ENCODE measurements at regions not wholly inside any gene's neighbourhood (a gene's known extent, or its start where the extent isn't known, plus 50 kb on each side); places are given as distances from the start of the nearest gene placed in this dataset.
A peak's percentile ranks its signal among the peaks of the same experiment; 100 is the strongest.

DNA sequence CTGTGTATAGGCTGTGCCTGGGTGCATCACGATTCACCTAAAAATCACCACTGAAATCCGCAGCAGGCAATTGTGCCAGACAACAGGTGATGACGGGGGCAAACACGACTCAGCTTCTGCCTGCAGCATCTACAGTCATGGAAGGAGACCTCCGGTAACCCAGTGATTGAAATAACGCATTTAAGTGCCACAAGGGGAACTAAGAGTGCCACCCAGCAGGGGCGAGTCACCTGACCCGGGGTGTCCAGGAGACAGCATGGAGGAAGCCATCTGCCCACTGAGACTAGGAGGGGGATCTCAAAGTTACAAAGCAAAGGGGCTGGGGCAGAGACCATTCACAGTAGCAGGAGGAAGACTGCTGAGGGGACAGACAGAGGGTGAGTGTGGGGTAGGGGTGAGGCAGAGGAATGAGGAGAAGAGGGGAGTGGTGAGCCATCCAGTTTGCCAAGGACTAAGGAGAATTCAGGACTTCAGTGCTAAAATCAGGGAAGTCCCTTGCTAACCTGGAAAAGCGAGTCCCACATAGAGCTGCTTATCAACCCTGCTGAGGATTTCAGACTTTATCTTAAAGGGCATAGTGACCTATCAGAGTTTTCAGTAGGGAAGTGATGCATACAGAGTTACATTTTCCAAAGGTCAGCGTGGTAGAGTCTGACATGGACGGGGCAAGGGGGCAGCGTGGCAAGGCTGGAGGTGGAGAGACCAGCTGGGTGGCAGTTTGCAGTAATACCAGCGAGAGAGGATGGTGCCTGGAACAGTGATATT, 256.7 kb upstream of the HES1 start:
- DNase-seq, result no peak

DNA sequence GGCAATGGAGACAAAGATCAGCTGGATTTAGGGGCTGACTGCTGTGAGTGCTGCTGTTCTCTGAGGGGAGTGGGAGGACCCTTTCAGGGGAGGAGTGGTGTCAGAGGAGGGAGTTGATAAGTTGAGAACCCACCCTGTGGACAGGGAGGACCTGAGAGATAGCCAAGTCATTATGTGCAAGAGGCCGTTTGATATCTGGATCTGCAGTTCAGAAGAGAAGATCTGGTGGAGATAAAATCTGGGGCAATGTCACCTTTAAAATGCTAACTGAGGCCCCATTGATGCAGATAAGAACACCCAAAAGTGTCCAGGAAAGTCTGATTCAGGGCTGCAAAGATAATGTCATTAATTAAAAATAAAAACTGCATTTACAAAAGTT, 256.1 kb upstream of the HES1 start:
- DNase-seq, result no peak

DNA sequence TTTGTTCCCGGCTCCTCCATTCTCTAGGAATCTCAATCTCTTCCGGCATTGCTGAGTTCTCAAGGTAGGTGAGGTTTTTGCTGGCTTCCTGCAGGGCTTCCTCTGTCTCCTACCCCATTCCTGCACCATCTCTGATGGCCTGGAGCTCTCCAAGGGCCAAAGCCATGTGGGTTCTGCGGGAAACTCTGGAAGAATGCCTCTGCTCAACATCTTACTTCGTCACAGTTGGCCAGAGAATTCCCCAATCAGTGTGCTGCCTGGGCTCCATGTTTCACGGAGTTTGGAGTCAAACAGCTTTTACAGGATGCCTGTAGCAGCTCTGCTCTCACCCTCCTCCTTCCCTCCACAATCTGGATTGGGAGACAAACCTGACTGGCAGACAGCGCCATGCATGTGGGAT, 253.9 kb upstream of the HES1 start:
- DNase-seq, result no peak

DNA sequence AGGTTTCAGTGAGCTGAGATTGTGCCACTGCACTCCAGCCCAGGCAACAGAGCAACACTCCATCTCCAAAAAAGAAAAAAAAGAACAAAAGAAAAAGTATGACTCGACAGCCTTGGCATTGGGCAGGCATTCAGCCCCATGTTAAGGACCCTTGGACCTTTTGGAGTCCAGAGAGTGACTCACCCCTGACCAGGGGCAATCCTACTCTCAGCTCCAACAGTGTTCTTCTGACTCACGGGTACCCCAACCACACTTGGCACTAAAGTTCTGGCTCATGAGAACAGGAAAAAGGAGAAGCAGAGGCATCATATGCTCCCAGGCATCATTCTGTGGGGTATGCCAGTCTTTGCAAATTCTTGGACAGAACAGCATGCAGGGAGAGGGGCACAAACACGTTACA, 252.4 kb upstream of the HES1 start:
- no peak for DNase-seq

DNA sequence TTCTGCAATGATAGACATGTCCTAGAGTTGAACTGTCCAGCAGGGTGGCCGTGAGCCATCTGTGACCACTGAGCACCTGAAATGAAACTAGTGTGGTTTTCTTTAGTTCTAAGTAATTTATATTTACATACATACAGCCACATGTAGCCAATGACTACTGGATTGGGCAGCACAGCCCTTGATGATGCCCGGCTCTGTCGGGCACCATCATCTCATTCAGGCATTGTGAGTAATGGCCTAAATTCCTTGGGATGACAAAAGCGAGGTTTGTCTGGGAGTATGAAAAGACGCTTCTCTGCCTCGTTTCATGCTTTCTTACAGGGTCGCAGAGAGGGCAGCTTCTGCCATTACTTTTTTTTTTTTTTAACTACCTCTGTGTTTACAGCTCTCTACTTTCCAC, 251.9 kb upstream of the HES1 start:
- no peak for DNase-seq

DNA sequence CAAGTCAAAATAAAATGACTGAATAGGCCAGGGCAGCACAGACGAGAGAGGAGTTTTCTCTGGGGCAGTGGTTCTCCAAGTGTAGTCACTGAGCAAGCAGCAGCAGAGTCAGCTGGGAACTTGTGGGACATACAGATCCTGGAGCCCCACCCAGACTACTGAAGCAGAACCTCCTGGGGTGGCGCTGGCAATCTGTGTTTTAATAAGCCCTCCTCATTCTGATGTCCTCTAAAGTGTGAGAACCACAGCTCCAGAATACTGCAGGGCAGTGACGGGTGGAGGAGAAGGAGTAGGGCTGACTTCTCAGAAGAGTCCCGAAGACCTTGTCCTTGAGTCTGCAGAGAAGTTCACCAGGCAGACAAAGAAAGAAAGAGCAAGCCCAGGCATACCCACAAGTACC, 251.3 kb upstream of the HES1 start:
- DNase-seq, result no peak

DNA sequence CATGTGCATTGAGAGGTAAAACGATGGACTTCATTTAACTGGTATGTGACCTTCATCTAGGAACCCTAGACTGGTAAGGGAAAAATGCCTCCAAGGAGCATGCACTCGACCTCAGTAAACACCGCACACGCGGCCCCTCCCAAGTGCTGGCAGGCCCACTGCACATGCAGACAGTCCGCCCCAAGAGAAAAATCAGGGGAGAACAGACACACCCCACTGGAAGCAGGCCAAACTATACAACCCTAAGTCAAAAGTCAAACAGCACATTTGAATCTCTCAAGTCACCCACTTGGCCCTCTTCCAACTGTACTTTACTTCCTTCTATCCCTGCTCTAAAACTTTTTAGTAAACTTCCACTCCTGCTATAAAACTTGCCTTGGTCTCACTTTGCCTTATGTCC, 250.1 kb upstream of the HES1 start:
- DNase-seq, result no peak

DNA sequence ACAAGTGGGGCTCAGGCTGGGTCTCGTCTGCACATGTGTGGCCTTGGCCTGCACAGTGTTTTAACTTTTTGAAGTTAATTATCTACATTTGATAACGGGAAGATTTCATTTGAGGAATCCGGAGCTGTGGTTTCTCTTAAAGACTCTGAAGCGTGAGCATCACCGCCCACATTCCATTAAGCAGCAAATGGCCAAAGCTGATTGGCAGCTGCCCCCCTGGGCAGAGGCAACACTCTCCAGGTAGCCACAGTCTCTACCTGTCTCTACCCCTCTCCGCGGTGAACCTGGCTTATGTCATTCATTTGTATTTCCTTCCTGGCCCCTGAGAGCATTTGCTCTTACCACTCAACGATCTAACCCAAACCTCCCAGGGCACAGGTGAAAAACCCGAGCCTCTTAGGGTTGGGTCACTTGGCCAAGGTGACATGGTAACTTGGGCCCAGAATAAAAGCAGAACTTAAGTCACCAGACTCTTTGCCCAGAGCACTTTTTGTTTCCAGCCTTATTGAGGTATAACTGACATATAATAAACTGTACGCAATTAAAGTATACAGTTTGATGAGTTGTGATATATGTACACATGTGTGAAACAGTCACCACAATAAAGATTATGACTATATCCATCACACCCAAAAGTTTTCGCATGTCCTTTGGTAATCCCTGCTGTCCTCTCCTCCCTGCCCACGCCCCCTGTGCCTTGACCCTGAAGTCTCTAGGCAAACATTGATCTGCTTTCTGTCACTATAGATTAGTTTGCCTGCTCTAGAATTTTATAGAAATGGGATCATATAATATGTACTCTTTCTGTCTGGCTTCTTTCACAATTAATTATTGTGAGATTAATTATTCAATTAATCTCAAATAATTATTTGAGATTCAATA, 245.7 kb upstream of the HES1 start:
- no peak for DNase-seq

DNA sequence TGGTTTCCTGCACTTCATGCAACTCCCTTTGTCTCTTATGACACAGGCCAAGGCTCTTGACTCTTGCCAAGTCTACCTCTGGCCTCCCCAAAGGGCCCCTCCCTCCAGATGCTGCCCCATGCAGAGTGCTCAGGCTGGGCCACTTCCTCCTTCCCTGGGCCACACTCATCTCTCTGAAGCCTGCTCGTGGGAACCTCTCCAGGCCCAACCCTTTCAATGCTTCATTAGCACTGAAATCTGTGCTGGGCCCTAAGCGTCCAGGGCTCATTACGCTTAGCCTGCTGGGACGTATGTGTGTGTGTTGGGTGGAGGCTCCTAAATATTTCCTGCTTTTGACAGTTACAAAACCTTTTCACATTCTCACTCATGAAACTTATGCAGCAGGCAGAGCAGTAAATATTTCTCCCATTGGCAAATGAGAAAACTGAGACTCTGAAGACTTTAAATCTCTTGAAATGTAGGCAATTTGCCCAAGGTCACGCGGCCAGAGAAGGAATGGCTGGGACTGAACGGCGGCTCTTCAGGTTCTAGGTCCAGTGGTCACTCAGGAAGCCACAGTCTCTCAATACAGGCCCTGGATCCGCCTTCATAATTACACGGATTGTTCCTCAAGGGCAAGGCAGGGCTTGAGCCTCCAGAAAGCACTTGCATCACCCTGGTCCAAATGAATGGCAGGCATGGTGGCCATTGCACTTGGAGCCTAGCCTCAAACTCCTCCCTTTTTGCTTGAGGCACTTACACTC, 241.7 kb upstream of the HES1 start:
- DNase-seq, result peak; percentile 36

DNA sequence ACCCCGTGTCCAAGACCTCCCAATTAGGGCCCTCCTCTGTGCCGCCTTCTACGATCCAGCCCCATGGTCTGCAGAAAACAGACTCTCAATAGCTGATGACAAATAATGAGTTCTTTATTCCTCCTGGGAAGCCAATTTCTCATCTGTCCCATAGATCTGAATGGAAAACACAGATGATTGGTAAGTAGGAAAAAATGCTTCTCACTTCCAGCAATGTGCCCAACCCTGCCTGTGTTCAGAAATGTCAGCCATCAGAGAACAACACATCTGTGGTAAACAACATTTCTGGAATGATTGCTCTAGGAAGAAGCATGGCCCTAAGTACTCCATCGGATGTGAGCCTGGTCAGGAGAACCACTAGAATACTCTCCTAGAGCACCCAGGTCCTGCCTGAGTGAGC, 240.5 kb upstream of the HES1 start:
- DNase-seq, result no peak

DNA sequence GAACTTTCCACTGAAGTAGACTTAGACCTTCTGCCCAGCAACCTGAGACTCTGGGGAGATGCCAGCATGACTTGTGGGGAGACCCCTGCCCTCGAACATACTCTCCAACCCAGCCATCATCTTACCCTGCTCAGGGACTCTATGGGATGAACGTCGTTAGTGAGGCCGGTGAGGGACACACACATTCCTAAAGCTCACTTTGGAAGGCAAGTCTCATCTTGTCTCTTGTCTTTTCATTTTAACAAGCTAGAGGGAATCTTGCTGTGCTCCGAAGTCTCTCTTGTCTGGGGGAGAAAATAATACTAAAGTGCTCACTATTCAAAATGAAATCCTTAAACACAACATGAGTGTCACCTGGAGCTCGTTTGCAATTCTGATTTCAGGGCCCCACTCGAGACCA, 239.5 kb upstream of the HES1 start:
- DNase-seq, result no peak

DNA sequence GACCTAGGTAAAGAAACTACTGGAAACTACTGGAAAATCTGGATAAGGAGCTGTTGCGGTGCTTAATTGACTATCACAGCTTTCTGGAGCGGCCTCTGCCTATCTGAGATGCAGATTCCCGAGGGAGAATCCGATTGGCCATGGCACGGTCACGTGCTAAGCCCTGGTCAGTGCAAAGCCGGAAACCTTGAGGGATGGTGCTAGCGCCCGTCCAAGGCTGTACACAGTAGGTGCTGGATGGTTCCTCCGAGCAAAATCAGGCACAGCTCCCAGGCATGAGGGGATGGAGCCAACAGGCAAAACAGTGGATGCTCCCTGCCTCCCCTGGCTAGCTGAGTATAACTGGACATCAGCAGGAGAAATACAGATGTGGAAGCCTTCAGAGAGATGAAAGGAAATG, 238.7 kb upstream of the HES1 start:
- no peak for DNase-seq

DNA sequence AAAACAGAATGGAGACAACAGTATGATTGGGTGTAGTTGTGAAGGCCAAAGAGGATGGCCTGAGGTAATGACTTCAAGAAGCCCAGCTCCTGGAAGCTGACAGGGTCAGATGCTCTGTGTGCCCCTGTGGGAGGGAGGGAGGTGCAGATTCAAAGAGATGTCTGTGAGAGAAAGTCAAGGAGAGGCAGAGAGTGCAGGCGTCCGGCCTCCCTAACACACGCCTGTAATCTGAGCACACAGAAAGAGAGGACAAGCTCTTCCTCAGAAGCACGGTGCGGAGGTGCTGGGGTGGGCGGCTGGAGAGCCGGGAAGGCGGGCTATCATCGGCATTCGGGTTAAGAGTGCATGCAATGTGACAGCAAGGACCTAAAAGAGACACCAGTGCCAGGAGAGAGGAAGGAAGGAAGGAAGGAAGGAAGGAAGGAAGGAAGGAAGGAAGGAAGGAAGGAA, 238.2 kb upstream of the HES1 start:
- DNase-seq, result no peak

DNA sequence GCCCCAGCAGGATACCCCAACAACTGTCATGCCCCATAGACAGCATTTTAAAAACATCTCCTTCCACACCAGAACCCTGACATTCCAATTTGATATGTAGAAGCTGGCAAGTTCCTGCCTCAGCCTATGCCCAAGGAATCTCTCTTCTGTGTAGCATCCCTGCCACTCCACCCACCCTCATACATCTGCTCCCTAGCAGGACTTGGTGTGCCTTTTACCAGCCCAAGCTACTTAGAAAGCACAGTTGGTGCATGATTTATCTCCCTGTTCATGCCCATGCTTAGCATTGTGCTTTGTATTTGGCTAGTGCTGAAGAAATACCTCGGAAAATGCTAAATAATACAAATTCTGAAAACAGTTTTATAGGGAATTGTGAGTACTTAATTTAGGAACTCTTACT, 236.9 kb upstream of the HES1 start:
- DNase-seq, result no peak

DNA sequence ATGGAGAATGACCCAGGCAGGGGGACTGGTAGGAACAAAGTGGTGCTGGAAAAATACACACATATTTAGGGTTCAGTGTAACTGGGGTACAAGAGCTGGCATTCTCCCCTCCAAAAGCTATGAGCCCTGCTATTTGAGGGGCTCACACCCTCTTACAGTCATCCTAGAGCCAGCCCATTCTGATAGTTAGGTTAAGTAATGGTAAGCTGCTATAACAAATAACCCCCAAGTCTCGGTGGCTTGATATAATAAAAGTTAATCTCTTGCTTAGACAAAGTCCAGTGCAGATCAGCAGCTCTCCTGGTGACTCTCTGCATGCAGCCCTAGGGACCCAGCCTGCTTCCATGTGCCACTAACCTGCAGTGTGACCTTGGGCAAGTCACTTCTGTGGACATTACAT, 234.9 kb upstream of the HES1 start:
- DNase-seq, result no peak

DNA sequence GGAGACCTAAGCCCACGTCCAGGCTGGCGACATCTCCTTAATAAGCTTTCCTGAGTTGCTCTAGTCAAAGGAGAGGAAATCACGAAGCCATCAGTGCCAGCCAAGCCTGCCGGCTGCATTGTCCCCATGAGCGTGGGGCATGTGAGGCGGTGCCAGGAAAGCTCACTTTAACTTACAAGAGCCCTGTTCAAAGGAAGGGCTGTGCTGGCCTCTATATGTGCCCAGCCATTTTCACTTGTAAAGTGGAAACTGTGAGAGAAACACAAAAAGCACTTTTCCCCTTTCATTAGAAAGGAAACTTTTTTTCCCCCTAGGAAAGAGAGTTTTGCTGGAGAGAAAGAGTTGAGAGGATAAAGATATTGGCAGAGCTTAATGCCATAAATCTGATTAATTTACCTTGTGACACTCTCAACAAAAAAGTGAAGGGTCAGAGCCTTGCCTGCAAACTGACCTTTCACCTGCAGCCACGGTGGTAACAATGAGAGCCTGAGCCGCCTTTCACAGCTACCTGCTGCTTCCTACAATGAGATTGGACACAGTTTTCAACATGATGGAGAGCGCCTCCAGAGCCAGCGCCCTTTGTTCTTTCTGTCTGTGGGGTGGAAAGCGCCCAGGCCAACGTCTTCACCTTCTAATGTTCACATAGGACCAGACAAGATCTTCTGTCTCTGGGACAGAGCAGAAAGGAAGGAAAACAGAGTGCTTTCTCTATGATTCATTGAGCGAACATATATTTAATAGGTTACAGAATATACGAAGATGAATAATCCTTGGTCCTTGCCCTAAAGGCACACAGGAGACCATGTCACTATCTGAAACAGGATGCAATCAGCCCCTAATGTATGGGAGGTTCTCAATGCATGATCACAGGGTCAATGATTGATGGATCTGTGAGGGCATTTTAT, 233.1 kb upstream of the HES1 start:
- no peak for DNase-seq

DNA sequence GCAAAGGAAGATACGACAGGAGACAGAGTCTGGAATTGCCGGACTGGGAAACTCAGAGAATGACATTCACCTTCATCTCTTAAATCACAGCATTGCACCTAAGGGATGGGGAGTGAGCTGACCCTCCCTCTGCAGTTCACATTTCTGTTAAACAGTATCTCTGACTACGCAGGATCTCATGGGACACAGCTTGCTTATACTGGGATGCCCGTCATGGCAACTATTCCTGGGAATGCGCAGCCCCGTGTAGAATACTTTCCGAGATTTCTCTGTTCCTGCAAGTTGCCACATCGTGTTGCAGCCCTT, 232.5 kb upstream of the HES1 start:
- no peak for DNase-seq

DNA sequence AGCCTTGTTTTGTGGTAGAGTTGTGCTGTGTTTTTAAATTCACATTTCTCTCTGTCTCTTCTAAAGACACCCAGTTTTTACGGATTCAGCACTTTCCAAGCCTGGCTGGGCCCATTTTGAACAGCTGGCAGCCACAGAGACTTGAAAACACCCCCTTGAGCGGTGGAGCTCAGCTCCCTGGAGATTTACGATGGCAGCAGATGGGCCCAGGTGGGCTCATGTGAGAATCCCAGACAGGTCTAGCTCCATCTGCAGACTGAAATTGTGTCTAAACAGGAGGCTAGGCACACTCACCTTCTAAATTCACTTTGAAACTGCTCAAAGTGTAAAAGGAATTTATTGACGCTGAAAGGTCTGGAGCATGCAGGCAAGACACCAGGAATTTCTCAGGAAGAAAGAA, 232.0 kb upstream of the HES1 start:
- DNase-seq, result no peak

DNA sequence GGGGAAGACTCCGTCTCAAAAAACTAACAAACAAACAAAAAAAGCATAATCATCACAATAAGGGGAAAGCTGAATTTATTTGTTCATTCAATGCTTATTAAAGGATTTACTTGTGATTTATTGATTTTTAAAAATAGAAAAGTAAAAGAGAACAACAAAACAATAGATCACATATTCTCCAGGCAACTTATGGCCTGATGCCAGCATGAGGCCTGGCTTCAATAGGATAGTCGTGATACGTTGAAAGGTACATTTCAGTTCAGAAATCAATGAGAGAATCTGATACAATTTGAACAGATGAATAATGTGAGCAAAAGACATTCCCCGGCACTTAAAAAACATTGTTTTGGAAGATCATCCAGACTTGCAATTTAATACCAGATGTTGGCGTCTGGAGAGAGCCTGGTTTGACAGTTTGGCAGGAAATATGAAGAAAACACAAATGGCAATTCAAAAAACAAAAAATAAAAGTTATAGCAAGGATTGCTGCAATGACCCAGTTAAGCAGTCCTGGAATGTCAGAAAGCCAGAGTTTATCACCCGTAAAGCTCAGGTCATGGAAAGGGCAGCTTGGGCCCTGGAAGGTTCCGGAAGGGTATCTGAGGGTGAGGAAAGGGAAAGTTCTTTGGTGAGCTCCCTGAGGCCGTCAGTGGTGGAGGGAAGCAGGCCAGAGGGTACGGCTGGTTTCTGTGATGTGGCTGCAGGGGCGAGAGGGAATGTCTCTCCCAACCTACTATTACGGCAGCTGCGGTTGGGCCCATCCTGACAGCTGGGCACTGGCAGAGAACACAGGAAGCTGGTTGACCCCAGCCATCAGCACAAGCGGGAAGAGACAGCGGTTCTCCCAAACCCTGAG, 230.2 kb upstream of the HES1 start:
- no peak for DNase-seq

DNA sequence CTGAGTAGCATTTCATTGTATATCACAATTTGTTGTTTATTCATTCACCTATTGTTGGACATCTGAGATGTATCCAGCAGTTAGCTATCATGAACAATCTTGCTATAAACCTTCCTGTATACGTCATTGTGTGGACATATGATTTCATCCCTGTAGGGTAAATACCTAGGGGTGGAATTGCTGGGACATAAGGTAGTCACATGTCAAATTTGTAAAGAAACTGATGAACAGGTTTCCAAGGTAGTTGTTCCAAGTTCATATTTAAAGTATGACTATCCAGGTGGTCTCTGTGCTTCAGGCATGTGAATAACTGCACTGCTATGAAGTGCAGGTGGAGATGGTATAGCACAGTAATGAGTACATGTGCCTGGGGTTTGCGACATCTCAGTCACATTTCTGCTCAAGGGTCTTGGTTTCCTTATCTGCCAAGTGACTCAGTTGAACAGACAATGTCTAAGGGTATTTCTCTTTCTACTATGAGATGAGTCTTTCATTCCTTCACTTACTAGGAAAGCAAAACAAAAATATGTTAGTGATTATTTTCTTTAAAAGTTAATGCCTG, 229.0 kb upstream of the HES1 start:
- no peak for DNase-seq

DNA sequence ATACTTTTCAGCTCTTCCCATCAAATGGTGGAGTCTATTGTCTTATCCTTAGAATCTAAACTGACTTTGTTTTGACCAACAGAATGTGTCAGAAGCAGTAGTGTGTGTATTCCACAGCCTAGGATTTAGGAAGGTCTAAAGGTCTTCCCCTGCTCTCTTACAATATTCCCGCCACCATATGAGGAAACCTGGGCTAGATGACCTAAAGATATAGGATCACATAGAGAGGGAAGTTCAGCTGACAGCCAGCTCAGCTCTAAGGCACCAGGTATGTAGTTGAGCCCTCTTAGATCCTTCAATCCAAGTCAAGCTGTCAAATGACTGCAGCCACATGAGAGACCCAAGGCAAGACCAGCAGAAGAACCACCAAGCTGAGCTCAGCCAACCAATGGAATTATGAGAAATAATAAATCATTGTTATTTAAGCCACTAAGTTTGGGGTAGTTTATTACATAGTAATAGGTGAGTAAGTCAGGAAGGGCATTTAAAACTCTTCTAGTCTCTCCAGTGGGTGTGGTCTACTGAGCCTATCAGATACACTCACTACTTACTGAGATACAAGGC, 227.7 kb upstream of the HES1 start:
- no peak for DNase-seq

Measured in CD4-positive, alpha-beta T cell treated with Interleukin-15 for 1 hour (primary cell).